Stimulated activated CD8-positive, alpha-beta memory T cell treated with anti-CD3 and anti-CD28 coated beads, Interleukin-15, amount 100 ng/mL, for 24 hours (primary cell): ENCODE measurements at regions not wholly inside any gene's neighbourhood (a gene's known extent, or its start where the extent isn't known, plus 50 kb on each side); places are given as distances from the start of the nearest gene placed in this dataset.

Experiments
- DNase-seq: peaks from one replicate; pipeline ENCODE4 v3.0.0-alpha.2; 2020; ENCODE audit warnings: low read depth

- no peak for DNase-seq
These were observed 311.3 kb downstream of the TNS1 start for GRCh38 chr2:217691516-217691915.

DNA sequence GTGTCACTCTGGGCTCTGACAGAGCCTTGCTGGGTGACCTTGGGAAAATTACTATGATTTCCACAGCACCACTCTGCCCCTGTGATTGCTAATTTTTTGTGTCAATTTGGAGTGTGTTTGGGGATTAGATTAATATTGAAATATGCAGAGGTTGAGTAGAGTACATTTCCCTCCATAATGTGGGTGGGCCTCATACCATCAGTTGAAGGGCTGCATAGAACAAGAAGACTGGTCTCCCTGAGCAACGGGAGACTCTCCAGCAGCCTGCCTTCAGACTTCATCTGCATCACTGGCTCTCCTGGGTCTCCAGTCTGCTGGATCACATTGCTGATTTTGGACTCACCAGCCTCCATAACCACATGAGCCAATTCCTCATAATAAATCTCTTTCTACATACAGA is 313.7 kb downstream of the TNS1 start:
- DNase-seq = no peak

- no peak for DNase-seq
These were observed 314.3 kb downstream of the TNS1 start for GRCh38 chr2:217688494-217688893.

DNA sequence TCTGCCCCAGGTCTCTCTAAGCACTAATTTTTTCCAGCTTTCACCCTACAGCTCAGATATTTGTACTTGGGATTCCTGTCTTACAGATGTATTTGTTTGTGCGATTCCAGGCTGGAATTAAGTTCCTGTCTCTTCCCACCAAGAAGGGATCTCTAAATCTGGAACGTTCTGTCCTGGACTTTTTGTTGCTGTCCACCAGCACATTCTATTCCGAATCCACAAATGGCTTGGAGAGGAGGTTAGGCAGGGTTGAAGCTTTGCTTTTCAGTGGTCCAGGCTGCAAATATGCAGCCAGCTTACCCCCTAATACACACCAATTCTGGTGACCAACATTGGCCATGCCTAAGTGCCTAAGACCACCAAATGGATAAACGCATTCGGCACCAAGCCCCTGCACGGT is 315.0 kb downstream of the TNS1 start:
- no peak for DNase-seq

DNA sequence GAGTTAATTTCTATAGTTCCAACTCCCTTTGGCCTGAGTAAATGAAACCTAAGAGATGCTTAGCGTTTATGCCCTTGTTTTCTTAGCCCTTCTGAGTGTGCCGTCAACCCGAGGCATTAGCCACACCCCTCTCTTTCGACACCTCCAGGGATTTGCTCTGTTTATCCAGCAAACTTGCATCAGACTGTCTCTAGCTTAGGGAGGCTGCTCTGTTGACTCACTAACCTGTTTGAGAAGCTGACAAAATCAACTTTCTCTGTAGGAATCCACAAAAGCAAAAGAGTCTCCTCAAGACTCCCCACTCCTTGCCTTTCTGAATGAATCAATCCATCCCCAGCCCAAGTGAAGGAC is 317.6 kb downstream of the TNS1 start:
- DNase-seq = no peak

GRCh38 chr2:217684431-217685254 is 318.2 kb downstream of the TNS1 start:
- DNase-seq = no peak

DNA sequence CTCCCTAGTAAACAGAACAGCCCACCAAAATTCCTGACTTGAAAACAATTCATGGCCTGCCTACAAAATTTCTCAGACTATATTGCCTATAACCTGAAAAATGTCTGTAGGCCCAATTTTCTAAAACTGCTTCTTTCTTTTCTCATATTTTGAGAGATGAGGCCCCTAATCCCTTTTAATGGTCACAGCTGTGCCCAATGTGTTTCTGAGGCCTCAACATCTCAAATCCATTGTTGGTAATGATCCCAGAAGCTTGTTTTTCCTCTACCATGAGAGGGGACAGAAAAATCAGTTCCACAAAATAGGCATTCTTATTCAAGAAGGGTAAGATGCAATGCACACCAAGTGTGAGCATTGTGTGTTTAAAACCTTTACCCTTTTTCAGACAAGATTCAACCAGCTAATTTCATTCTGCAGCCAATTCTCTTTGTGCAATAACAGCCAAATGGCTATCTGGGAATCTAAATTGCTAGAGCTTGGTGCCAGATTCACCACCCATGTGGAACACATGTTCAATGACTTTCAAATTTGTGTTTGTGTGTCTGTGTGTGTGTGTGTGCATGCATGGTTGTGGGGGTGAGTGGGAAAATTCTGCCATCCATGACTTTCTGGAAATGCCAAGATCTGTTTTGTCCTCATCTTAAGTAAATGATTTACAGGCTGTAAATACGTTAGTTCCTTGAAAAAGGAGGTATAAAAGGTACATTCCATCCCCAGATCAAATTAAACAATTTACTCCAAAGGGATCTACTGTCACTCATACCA is 319.5 kb downstream of the TNS1 start:
- no peak for DNase-seq

DNA sequence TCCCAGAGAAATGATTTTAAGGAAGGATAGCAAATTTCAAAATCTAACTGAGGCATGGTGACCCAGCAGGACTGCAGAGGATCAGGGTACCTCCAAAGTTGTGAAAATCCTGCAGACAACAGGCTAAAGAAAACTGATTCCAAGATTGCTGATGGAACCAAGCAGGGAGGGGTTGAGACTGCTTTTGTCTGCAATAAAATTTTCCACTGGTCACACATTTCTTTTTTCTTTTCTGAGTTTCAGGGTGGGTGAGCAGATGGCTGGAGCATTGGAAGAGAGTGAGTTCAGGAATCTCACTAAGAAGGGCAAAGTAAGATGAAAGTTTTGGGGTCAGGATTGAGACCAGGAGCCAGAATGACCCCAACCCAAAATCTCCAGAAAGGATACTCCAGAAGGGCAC is 321.0 kb downstream of the TNS1 start:
- no peak for DNase-seq

GRCh38 chr2:217680381-217680780 is 322.4 kb downstream of the TNS1 start:
- DNase-seq = no peak

GRCh38 chr2:217673627-217674026 is 329.2 kb downstream of the TNS1 start:
- no peak for DNase-seq

DNA sequence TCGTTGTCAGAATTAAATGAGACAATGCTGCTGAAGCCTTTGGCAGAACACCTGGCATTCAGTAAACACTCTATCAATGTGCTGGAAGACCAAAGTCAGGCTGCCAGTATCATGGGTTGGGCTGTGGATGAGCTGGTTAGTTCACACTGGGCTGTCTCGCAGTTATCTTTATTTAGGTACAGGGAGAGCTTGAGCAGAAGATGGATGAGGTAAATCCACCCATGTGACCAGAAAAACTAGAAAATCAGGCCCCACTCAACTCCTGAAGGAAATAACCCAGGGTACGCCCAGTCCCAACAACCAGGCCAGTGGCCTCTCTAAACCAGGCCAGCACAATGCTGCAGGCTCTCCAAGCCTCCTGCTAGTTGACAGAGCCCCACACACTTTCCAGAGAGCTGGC is 330.3 kb downstream of the TNS1 start:
- DNase-seq = no peak

DNA sequence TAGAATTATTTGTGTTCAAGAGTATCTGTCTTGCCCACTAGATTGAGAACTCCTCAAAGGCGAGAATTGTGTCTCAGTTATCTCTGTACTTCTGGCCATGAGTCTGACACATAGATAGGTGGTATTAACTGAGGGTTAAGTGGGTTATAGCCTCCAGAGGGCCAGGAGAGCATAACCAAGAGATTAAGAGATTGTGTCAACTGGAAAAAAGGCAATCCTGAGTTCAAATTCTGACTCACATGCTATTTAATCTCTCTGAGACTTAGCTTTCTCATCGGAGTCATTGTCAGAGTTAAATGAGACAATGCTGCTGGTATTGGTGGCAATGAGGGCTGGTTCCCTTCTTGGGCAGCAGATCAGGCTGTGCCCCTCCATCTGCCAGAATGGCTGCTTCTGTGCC is 330.9 kb downstream of the TNS1 start:
- no peak for DNase-seq

GRCh38 chr2:217671075-217671474 is 331.7 kb downstream of the TNS1 start:
- DNase-seq = no peak

- DNase-seq = no peak
These were observed 333.0 kb downstream of the TNS1 start for GRCh38 chr2:217669831-217670230.

- DNase-seq = no peak
These were observed 335.3 kb downstream of the TNS1 start for GRCh38 chr2:217667512-217667911.

DNA sequence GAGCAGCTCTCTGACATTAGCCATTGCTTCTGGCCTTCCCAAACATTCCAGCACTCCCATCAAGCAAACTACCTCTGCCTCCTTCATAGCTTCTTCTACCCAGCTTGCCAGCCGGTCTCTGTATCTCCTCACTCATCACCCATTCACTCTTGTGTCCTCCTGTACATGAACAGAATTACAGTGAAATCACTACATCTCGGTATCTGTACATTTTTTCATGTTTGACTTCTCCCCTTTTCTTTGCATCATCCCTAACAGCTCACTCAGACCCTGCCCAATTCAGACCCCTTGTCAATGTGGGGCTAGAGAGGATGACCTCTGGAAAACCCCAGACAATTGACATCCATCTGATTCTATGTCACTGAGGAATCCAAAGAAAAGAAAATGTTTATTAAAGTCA is 335.8 kb downstream of the TNS1 start:
- DNase-seq = no peak

GRCh38 chr2:217666338-217666737 is 336.5 kb downstream of the TNS1 start:
- no peak for DNase-seq

- no peak for DNase-seq
These were observed 338.0 kb downstream of the TNS1 start for GRCh38 chr2:217664761-217665160.

GRCh38 chr2:217662984-217663602 is 339.7 kb downstream of the TNS1 start:
- DNase-seq = no peak

DNA sequence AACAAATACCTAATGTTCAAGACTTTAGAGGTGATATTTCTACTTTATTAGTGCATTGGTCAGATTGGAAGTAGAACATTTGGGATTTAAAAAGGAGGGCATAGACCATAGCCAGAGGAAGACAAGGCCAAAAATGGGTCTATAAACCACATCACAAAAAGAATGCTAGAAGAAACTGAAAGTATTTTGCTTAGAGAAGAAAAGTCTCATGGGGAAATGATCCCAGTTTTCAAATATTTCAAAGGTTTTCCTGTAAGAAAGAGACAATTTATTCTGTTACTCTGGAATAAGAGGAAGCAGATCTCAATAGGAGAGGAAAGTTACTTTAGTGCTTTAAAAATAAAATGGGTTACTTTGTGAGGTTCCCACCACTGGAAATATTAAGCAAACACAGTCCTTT is 341.4 kb downstream of the TNS1 start:
- DNase-seq = no peak

- no peak for DNase-seq
These were observed 342.4 kb downstream of the TNS1 start for GRCh38 chr2:217660423-217660822.

GRCh38 chr2:217658806-217659205 is 344.0 kb downstream of the TNS1 start:
- DNase-seq = no peak

DNA sequence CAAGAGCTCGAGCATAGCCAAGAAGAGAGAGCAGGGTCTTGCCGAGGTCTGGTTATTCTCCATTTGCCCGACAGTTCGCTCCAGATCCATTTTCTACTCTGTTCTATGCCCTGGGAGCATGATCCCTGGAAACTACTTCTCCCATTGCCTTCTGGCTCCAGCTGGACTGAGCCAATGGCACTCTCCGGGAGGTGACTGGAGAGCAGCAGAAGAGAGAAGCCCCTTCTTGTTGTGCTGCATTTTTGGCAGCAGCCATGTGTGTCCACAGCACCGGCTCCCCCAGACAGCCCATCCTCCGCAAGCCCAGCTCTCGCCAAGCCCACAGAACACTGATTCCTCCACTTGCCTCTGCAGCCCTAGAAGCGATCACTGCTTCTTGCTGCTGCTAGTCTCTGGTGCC is 345.5 kb downstream of the TNS1 start:
- no peak for DNase-seq
